ENCODE measurements at regions not wholly inside any gene's neighbourhood (a gene's known extent, or its start where the extent isn't known, plus 50 kb on each side); places are given as distances from the start of the nearest gene placed in this dataset.

DNA sequence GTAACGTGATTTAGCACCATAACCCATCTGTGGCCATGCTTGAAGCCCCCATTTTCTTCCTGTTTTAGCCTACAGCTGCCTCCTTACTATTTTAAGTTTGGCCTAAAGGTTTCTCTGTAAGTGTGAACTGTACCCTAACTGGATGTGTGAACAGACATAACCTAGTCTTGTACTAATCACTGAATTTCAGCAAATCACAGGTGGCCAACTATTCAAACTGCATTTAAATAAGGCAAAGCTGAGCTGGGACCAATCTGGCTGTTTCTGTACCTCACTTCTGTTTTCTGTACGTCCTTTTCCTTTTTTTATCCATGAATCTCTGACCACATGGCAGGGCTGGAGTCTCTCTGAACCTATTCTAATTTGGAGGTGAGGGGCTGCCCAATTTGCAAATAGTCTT lies 452.7 kb upstream of the HS6ST1 start:
- CTCF ChIA-PET = interaction anchor here (0.6 kb wide), 1 partner anchor 16 kb away, joined by 3 read pairs; no protein-coding TSS in a partner anchor
- ATAC-seq (no peak), DNase-seq (ENCODE audit: low spot score) (no peak)
- H3K9me3 Mint-ChIP-seq = no peaks in the 10 kb centered on the region
- no peaks in the 10 kb centered on the region for H3K27me3 Mint-ChIP-seq (ENCODE audit: low read depth)
- H3K4me3 Mint-ChIP-seq = no peak overlapping the region
- no peak for TF ChIP-seq EMX1 (CRISPR knock-in tag; IDR thresholded peaks at IDR 0.05)
- no peak overlapping the region for H3K27ac Mint-ChIP-seq
- H3K36me3 Mint-ChIP-seq = no peaks in the 10 kb centered on the region
- POLR2A ChIA-PET = no interaction called here
- peaks cover 13% of the 10 kb centered on the region for H3K4me1 Mint-ChIP-seq

DNA sequence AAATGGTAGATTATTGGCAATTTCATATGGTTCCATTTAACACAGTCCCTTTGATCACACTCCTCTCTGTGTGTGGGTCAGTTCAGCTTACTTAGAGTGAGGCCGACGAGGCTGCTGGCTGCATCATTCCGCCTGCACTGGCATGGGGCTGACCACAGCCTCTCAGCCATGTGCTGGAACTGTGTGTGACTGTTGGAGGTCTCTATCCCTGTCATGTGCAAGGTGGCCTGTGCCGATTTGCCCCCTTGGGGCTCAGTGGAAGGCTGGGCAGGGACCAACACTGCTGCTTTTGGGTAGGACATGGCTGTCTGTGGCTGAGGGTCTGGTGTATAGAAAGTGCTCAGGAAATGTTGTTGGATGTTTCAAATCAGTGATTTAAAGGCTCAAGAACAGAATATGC lies 454.0 kb upstream of the HS6ST1 start:
- TF ChIP-seq, protein P1, sequence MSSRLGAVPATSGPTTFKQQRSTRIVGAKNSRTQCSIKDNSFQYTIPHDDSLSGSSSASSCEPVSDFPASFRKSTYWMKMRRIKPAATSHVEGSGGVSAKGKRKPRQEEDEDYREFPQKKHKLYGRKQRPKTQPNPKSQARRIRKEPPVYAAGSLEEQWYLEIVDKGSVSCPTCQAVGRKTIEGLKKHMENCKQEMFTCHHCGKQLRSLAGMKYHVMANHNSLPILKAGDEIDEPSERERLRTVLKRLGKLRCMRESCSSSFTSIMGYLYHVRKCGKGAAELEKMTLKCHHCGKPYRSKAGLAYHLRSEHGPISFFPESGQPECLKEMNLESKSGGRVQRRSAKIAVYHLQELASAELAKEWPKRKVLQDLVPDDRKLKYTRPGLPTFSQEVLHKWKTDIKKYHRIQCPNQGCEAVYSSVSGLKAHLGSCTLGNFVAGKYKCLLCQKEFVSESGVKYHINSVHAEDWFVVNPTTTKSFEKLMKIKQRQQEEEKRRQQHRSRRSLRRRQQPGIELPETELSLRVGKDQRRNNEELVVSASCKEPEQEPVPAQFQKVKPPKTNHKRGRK (CRISPR knock-in tag; IDR thresholded peaks at IDR 0.05; ENCODE audit: borderline replicate concordance) = no peak
- TF ChIP-seq SP1 (CRISPR knock-in tag; conservative IDR thresholded peaks at IDR 0.05) (no peak), TEAD1 (CRISPR knock-in tag; IDR thresholded peaks at IDR 0.05) (no peak), ZNF396 (CRISPR knock-in tag; IDR thresholded peaks at IDR 0.05; ENCODE audit: borderline replicate concordance) (no peak), IRF2 (CRISPR knock-in tag; IDR thresholded peaks at IDR 0.05; ENCODE audit: borderline replicate concordance, low read depth) (no peak), ZNF317 (CRISPR knock-in tag; IDR thresholded peaks at IDR 0.05; ENCODE audit: borderline replicate concordance, low read depth) (no peak), TP53 (CRISPR knock-in tag; IDR thresholded peaks at IDR 0.05) (no peak), TEAD4 (CRISPR knock-in tag; IDR thresholded peaks at IDR 0.05) (no peak), RELA (CRISPR knock-in tag; IDR thresholded peaks at IDR 0.05; ENCODE audit: borderline replicate concordance) (no peak)
- TF ChIP-seq, protein P2, sequence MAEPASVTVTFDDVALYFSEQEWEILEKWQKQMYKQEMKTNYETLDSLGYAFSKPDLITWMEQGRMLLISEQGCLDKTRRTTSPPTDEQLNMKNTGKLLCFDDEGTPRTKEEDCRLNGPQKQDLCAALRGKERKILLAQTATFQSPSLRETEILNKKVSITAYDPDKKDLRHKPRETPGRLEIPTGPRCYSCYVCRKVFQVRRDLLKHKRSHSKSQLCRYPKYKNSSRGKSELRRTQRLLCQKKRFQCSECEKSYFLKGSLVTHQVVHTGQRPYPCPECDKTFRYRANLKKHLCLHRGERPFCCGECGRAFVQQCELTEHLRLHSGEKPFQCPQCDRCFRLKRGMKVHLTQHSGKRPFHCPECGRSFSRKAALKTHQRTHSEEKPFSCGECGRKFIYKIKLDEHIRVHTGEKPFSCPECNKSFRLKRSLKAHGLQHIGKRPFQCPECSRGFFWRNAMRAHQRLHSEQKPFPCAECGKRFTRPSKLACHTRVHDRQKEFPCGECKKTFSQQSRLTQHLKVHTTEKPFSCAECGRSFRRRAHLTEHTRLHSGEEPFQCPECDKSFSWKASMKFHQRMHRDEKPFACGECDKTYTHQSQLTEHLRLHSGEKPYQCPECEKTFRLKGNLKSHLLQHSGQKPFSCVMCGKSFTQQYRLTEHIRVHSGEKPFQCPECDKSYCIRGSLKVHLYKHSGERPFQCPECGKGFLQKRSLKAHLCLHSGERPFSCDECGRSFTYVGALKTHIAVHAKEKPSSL (CRISPR knock-in tag; conservative IDR thresholded peaks at IDR 0.05) = no peak
- TF ChIP-seq, protein P3, sequence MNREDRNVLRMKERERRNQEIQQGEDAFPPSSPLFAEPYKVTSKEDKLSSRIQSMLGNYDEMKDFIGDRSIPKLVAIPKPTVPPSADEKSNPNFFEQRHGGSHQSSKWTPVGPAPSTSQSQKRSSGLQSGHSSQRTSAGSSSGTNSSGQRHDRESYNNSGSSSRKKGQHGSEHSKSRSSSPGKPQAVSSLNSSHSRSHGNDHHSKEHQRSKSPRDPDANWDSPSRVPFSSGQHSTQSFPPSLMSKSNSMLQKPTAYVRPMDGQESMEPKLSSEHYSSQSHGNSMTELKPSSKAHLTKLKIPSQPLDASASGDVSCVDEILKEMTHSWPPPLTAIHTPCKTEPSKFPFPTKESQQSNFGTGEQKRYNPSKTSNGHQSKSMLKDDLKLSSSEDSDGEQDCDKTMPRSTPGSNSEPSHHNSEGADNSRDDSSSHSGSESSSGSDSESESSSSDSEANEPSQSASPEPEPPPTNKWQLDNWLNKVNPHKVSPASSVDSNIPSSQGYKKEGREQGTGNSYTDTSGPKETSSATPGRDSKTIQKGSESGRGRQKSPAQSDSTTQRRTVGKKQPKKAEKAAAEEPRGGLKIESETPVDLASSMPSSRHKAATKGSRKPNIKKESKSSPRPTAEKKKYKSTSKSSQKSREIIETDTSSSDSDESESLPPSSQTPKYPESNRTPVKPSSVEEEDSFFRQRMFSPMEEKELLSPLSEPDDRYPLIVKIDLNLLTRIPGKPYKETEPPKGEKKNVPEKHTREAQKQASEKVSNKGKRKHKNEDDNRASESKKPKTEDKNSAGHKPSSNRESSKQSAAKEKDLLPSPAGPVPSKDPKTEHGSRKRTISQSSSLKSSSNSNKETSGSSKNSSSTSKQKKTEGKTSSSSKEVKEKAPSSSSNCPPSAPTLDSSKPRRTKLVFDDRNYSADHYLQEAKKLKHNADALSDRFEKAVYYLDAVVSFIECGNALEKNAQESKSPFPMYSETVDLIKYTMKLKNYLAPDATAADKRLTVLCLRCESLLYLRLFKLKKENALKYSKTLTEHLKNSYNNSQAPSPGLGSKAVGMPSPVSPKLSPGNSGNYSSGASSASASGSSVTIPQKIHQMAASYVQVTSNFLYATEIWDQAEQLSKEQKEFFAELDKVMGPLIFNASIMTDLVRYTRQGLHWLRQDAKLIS (CRISPR knock-in tag; IDR thresholded peaks at IDR 0.05; ENCODE audit: borderline replicate concordance) = no peak
- Mint-ChIP-seq H3K9me3 (no peaks in the 10 kb centered on the region), H3K27ac (no peak overlapping the region), H3K4me3 (no peak overlapping the region), H3K27me3 (ENCODE audit: low read depth) (no peaks in the 10 kb centered on the region), H3K4me1 (peaks cover 13% of the 10 kb centered on the region), H3K36me3 (no peaks in the 10 kb centered on the region)
- CTCF ChIA-PET = interaction anchor here (1.1 kb wide), 1 partner anchor 17 kb away, joined by 3 read pairs; no protein-coding TSS in a partner anchor
- POLR2A ChIA-PET = no interaction called here
- ATAC-seq (no peak), DNase-seq (ENCODE audit: low spot score) (no peak)

DNA sequence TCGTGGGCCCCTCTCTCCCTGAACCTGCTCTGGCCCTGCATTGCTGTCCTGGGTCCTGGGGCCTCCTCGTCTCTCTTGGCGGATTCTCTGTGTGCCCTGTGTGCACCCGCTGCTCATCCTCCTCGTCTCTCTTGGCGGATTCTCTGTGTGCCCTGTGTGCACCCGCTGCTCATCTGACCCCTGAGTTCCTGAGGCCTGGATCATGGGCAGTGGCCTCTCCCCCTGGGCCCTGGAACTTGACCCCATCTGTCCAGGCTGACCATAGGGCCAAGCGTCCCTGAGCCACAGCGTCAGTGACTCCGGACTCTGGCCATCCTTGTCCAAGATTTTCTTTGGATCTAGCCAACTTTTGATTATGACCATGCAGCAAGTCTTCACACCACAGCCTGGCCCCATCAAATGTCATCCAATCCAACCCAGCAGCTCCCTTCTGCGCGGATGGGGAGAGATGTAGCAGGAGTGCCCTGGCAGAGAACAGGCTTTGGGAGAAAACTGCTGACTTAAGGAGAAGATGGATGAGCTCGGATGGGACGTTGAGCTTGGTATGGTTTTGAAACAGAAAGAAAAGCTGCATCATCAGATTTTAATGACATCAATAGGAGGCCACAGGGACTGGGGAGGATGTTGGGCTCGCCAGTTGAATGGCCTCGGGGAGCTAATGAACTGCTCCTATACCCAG lies 455.1 kb upstream of the HS6ST1 start:
- ATAC-seq (no peak), DNase-seq (ENCODE audit: low spot score) (no peak)
- no peaks in the 10 kb centered on the region for H3K27me3 Mint-ChIP-seq (ENCODE audit: low read depth)
- H3K9me3 Mint-ChIP-seq = peaks cover 4% of the 10 kb centered on the region
- no peaks in the 10 kb centered on the region for H3K36me3 Mint-ChIP-seq
- H3K4me1 Mint-ChIP-seq = peaks cover 13% of the 10 kb centered on the region
- no peak overlapping the region for H3K27ac Mint-ChIP-seq
- H3K4me3 Mint-ChIP-seq = no peak overlapping the region
- ChIA-PET POLR2A (no interaction called here), CTCF (no interaction called here)
- TF ChIP-seq, protein P4, sequence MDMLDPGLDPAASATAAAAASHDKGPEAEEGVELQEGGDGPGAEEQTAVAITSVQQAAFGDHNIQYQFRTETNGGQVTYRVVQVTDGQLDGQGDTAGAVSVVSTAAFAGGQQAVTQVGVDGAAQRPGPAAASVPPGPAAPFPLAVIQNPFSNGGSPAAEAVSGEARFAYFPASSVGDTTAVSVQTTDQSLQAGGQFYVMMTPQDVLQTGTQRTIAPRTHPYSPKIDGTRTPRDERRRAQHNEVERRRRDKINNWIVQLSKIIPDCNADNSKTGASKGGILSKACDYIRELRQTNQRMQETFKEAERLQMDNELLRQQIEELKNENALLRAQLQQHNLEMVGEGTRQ (CRISPR knock-in tag; IDR thresholded peaks at IDR 0.05) = no peak
- no peak for TF ChIP-seq ZNF317 (CRISPR knock-in tag; IDR thresholded peaks at IDR 0.05; ENCODE audit: borderline replicate concordance, low read depth)
- no peak for TF ChIP-seq ZNF219 (CRISPR knock-in tag; IDR thresholded peaks at IDR 0.05; ENCODE audit: borderline replicate concordance)
- no peak for TF ChIP-seq NFE2L1 (CRISPR knock-in tag; IDR thresholded peaks at IDR 0.05)
- TF ChIP-seq, protein P5, sequence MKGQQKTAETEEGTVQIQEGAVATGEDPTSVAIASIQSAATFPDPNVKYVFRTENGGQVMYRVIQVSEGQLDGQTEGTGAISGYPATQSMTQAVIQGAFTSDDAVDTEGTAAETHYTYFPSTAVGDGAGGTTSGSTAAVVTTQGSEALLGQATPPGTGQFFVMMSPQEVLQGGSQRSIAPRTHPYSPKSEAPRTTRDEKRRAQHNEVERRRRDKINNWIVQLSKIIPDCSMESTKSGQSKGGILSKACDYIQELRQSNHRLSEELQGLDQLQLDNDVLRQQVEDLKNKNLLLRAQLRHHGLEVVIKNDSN (CRISPR knock-in tag; IDR thresholded peaks at IDR 0.05) = no peak
- TF ChIP-seq, protein P6, sequence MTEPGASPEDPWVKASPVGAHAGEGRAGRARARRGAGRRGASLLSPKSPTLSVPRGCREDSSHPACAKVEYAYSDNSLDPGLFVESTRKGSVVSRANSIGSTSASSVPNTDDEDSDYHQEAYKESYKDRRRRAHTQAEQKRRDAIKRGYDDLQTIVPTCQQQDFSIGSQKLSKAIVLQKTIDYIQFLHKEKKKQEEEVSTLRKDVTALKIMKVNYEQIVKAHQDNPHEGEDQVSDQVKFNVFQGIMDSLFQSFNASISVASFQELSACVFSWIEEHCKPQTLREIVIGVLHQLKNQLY (CRISPR knock-in tag; IDR thresholded peaks at IDR 0.05) = no peak
- TF ChIP-seq, protein P7, sequence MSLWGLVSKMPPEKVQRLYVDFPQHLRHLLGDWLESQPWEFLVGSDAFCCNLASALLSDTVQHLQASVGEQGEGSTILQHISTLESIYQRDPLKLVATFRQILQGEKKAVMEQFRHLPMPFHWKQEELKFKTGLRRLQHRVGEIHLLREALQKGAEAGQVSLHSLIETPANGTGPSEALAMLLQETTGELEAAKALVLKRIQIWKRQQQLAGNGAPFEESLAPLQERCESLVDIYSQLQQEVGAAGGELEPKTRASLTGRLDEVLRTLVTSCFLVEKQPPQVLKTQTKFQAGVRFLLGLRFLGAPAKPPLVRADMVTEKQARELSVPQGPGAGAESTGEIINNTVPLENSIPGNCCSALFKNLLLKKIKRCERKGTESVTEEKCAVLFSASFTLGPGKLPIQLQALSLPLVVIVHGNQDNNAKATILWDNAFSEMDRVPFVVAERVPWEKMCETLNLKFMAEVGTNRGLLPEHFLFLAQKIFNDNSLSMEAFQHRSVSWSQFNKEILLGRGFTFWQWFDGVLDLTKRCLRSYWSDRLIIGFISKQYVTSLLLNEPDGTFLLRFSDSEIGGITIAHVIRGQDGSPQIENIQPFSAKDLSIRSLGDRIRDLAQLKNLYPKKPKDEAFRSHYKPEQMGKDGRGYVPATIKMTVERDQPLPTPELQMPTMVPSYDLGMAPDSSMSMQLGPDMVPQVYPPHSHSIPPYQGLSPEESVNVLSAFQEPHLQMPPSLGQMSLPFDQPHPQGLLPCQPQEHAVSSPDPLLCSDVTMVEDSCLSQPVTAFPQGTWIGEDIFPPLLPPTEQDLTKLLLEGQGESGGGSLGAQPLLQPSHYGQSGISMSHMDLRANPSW (CRISPR knock-in tag; conservative IDR thresholded peaks at IDR 0.05; ENCODE audit: low read depth) = no peak
- TF ChIP-seq RORB (CRISPR knock-in tag; IDR thresholded peaks at IDR 0.05) = no peak
